ENCODE measurements at regions not wholly inside any gene's neighbourhood (a gene's known extent, or its start where the extent isn't known, plus 50 kb on each side); places are given as distances from the start of the nearest gene placed in this dataset.

DNA sequence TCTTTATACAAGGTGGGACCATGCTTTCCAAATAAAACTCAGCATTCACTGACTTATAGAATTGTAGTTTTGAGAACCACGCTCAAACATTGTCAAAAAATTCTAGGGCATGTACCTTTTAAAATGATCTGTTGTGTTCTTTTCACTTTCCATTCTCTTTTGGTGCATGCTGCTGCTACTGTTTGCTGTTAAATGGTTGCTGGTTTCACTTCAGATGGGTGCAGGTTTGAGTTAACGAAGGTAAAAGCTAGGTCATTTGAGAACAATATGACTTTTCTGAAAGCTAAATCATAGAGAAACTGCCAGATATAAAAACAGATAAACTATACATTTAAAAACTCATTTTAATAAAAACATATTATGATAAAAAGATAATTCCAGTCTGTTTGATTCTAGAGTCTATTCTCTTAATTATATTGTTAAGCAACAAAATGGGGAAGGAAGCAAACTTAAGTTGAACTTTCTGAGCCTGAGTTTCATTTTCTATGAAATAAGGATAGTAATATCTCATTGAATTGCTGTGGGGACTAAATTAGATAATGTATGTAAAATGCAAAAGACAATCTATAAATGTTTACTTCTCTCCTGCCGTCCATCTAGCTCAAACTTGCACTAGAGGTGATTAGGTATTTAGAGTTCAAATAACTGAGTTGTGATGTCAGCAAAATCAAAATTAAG is 82.4 kb downstream of the OXSM start:
- Histone ChIP-seq H3K9me3 (replicated peaks; ENCODE audit: control insufficient read depth, insufficient read depth, low read depth, low read length) (no peaks in the 10 kb centered on the region), H3K27me3 (ENCODE audit: control insufficient read depth in 2 of 2, insufficient read depth in 2 of 2, low read length in 2 of 2) (no peaks in the 10 kb centered on the region), H3K4me1 (replicated peaks in 1 of 2; ENCODE audit: control insufficient read depth in 2 of 2, insufficient read depth in 2 of 2, low read length in 2 of 2) (no peaks in the 10 kb centered on the region), H4K20me1 (replicated peaks; ENCODE audit: control insufficient read depth, insufficient read depth, low read length) (no peaks in the 10 kb centered on the region), H3K27ac (ENCODE audit: extremely low read depth, low read depth, low read length) (no peak overlapping the region), H2AFZ (ENCODE audit: low read depth, low read length) (no peak overlapping the region), H3K9ac (ENCODE audit: insufficient read depth in 1 of 2, low read depth in 2 of 2, low read length in 2 of 2) (no peak overlapping the region), H3K4me2 (ENCODE audit: insufficient read depth, low read length) (no peak overlapping the region), H3K4me3 (no peak overlapping the region), H3K79me2 (ENCODE audit: control insufficient read depth, insufficient read depth, low read length) (no peaks in the 10 kb centered on the region), H3K9me1 (ENCODE audit: control insufficient read depth, insufficient read depth, low read length) (no peaks in the 10 kb centered on the region), H3K36me3 (ENCODE audit: control insufficient read depth, insufficient read depth, low read length) (no peaks in the 10 kb centered on the region)
- DNase-seq (ENCODE audit: extremely low read depth in 1 of 4, low spot score in 3 of 4), result no peak
- no peak for ATAC-seq
- FAIRE-seq, result no peak
- CTCF ChIA-PET (ENCODE audit: low intra/inter-chr PET ratio), result no interaction called here
- no TSS peak for BruUV-seq (replicated peaks)
- in situ Hi-C loops (cut with MboI) (no loop called here), intact Hi-C loops (cut with micrococcal nuclease) (no loop called here)
- TF ChIP-seq SRSF1 (IDR thresholded peaks at IDR 0.05; ENCODE audit: low read depth, low read length) (no peak), BRF1 (IDR thresholded peaks at IDR 0.05; ENCODE audit: borderline replicate concordance, extremely low read depth, insufficient read length) (no peak), ZNF668 (CRISPR knock-in tag; IDR thresholded peaks at IDR 0.05) (no peak), ZNF316 (IDR thresholded peaks at IDR 0.05) (0 out of 2 replicates have a peak, but pooled peaks have one; percentile 9)
- TF ChIP-seq, protein P1, sequence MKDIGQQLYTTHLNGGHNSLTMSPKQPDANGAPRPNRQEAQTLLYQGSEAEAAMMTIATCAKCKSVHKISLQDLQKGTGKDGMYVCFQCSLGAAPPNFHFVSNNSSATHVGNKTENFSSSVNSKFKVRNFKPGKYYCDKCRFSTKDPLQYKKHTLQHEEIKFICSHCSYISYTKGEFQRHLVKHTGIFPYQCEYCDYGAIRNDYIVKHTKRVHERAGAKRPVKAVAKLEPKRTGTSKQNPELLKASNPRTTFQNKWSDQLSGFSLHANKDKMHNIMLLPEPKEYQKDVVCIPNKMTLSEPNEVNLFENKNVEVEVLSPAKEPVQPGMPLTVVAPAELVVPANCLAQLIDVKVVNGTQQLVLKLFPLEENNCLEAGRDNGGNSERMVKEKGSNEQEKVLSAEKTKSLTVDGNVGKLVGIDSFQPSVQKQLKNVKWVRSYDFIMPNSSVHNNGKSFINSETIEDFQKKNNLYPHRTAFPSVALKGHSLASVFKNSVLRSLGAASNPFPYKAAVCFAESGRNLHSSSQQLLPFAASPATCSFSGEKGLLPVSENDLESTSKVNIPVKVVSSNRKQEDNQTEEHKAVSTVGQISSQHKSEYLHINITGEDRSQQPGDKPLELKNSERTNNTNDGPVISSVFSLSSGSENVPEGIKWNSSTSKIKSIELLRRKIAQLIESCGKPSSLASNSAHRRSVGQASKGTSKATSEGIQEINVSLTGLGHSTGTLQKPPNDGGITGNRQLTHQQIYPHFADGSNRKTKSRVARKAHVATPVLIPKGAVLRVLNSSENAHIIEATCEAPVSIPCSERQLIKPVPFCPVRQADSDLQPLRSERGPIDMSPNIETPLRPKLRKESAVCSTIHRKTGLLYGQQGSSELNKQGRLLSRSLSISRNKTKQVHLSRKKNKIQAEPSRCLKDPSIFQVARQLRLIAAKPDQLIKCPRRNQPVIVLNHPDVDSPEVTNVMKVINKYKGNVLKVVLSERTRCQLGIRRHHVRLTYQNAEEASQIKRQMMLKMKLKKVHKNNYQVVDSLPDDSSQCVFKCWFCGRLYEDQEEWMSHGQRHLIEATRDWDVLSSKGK (CRISPR knock-in tag; IDR thresholded peaks at IDR 0.05), result no peak
- 0% methylated on average over 3 of the region's 3 CpGs for WGBS (ENCODE audit: insufficient coverage, low coverage, missing lambda C conversion rate)
- POLR2A ChIA-PET, result no interaction called here

All from K562 (cell line).